IMR-90 (cell line): ENCODE measurements at regions not wholly inside any gene's neighbourhood (a gene's known extent, or its start where the extent isn't known, plus 50 kb on each side); places are given as distances from the start of the nearest gene placed in this dataset.

ENCODE experiments used
- ATAC-seq: fragments of 200-7000 bp; cut with Tn5 transposase; 2 replicates; pipeline ENCODE4 v1.9.1; 2020; ENCODE audit warnings: low read depth, mild to moderate bottlenecking, moderate library complexity
- BruUV-seq: library from RNA; stranded (reverse); fragments of 400-500 nt; replicated peaks from 2 replicates; lab custom pipeline; 2021; lab: Mats Ljungman, UMichigan
- CTCF ChIA-PET: fragments of 300-600 bp; formaldehyde crosslinking; extraction: SDS; loops from one replicate; lab custom pipeline; 2021; ENCODE audit warnings: antibody characterized with exemption; lab: Yijun Ruan, JAX
- POLR2A ChIA-PET: fragments of 300-600 bp; sonication (Branson Sonifier 250); formaldehyde crosslinking; loops from one replicate; lab custom pipeline; 2022; ENCODE audit warnings: antibody characterized with exemption; ENCODE audit not compliant: unreplicated experiment; lab: Charles Lee
- DNase-seq: peaks from one replicate; pipeline ENCODE4 v3.0.0; 2013
- H2AFZ ChIP-seq: replicated peaks from 2 replicates; pipeline ENCODE3; 2013; ENCODE audit warnings: low read length, mild to moderate bottlenecking; ENCODE audit not compliant: poor library complexity
- H2AK5ac ChIP-seq: 2 replicates; pipeline ENCODE4 v1.6.1; 2013; ENCODE audit warnings: low read depth, low read length, inconsistent platforms
- H2AK9ac ChIP-seq: replicated peaks from 2 replicates; pipeline ENCODE3; 2013; ENCODE audit warnings: mild to moderate bottlenecking, low read depth, low read length, moderate library complexity; ENCODE audit not compliant: poor library complexity
- H2BK120ac ChIP-seq: 2 replicates; pipeline ENCODE4 v1.6.1; 2013; ENCODE audit warnings: low read depth, low read length, inconsistent platforms
- H2BK15ac ChIP-seq: 3 replicates; pipeline ENCODE4 v1.6.1; 2013; ENCODE audit warnings: low read depth, low read length, inconsistent platforms
- H2BK20ac ChIP-seq: 2 replicates; pipeline ENCODE4 v1.6.1; 2013; ENCODE audit warnings: low read depth, mild to moderate bottlenecking, inconsistent platforms, low read length, moderate library complexity
- H2BK5ac ChIP-seq: 2 replicates; pipeline ENCODE4 v1.6.1; 2013; ENCODE audit warnings: mild to moderate bottlenecking, low read depth, low read length, inconsistent platforms; ENCODE audit not compliant: poor library complexity, severe bottlenecking
- H3K14ac ChIP-seq: replicated peaks from 2 replicates; pipeline ENCODE4 v1.6.1; 2013; ENCODE audit warnings: low read depth, low read length, inconsistent platforms
- H3K18ac ChIP-seq: 2 replicates; pipeline ENCODE4 v1.6.1; 2013; ENCODE audit warnings: low read depth, low read length, control low read depth
- H3K23ac ChIP-seq: 2 replicates; pipeline ENCODE4 v1.6.1; 2013; ENCODE audit warnings: low read depth, low read length, inconsistent platforms
- H3K27ac ChIP-seq: 2 replicates; pipeline ENCODE4 v1.5.1; 2013; ENCODE audit warnings: mild to moderate bottlenecking, control low read depth, low read length; ENCODE audit not compliant: insufficient read depth
- H3K27me3 ChIP-seq: 2 replicates; pipeline ENCODE4 v1.6.1; 2013; ENCODE audit warnings: low read length; ENCODE audit not compliant: control insufficient read depth, insufficient read depth
- H3K36me3 ChIP-seq: 2 replicates; pipeline ENCODE4 v1.6.1; 2013; ENCODE audit warnings: low read length, mixed read lengths; ENCODE audit not compliant: control insufficient read depth, insufficient read depth
- H3K4ac ChIP-seq: 2 replicates; pipeline ENCODE4 v1.6.1; 2013; ENCODE audit warnings: low read depth, low read length, inconsistent platforms
- H3K4me1 ChIP-seq: 2 replicates; pipeline ENCODE4 v1.6.1; 2013; ENCODE audit warnings: low read length, mixed read lengths; ENCODE audit not compliant: control insufficient read depth, insufficient read depth
- H3K4me2 ChIP-seq: 2 replicates; pipeline ENCODE4 v1.6.1; 2013; ENCODE audit warnings: low read depth, mild to moderate bottlenecking, control low read depth, low read length, moderate library complexity
- H3K4me3 ChIP-seq: 2 replicates; pipeline ENCODE4 v1.5.1; 2013; ENCODE audit warnings: low read depth, mild to moderate bottlenecking, control low read depth, low read length, moderate library complexity; ENCODE audit not compliant: insufficient read depth
- H3K56ac ChIP-seq: 2 replicates; pipeline ENCODE4 v1.6.1; 2013; ENCODE audit warnings: low read length, inconsistent platforms; ENCODE audit not compliant: insufficient read depth; ENCODE audit errors: extremely low read depth
- H3K79me1 ChIP-seq, 2 experiments: 2 replicates each; pipeline ENCODE4 v1.6.1; 2013; ENCODE audit warnings: low read length in 2 of 2, inconsistent platforms in 1 of 2, low read depth in 1 of 2
- H3K9ac ChIP-seq: 2 replicates; pipeline ENCODE4 v1.6.1; 2013; ENCODE audit warnings: low read depth, low read length, control low read depth
- H3K9me1 ChIP-seq: 2 replicates; pipeline ENCODE4 v1.6.1; 2013; ENCODE audit warnings: low read length, inconsistent platforms; ENCODE audit not compliant: insufficient read depth
- H3K9me3 ChIP-seq: 2 replicates; pipeline ENCODE4 v1.6.1; 2013; ENCODE audit warnings: low read length; ENCODE audit not compliant: control insufficient read depth, insufficient read depth
- H4K20me1 ChIP-seq: 2 replicates; pipeline ENCODE4 v1.6.1; 2013; ENCODE audit warnings: low read length, inconsistent platforms; ENCODE audit not compliant: insufficient read depth
- H4K5ac ChIP-seq: 2 replicates; pipeline ENCODE4 v1.6.1; 2013; ENCODE audit warnings: mild to moderate bottlenecking, low read depth, low read length, control low read depth
- H4K8ac ChIP-seq, 2 experiments: 2 replicates each; pipeline ENCODE4 v1.6.1; 2013; ENCODE audit warnings: low read depth in 2 of 2, low read length in 2 of 2, control low read depth in 1 of 2, inconsistent platforms in 1 of 2
- H4K91ac ChIP-seq: 2 replicates; pipeline ENCODE4 v1.6.1; 2013; ENCODE audit warnings: low read depth, low read length, inconsistent platforms; ENCODE audit not compliant: insufficient read depth
- BHLHE40 ChIP-seq: fragments of 150-350 bp; IDR thresholded peaks from 2 replicates; pipeline ENCODE4 v1.6.1; 2016; ENCODE audit warnings: mild to moderate bottlenecking, low read depth, low read length
- CEBPB ChIP-seq: IDR thresholded peaks from 2 replicates; pipeline ENCODE4 v1.6.1; 2012; ENCODE audit warnings: low read depth, low read length, improper control_type of control experiment
- CHD1 ChIP-seq: IDR thresholded peaks from 2 replicates; pipeline ENCODE4 v1.6.1; 2012; ENCODE audit warnings: low read depth, low read length, improper control_type of control experiment
- FOS ChIP-seq: fragments of 150-350 bp; IDR thresholded peaks from 2 replicates; pipeline ENCODE4 v1.6.1; 2016; ENCODE audit warnings: low read depth, low read length
- MAFK ChIP-seq: IDR thresholded peaks from 2 replicates; pipeline ENCODE4 v1.6.1; 2012; ENCODE audit warnings: low read depth, low read length, improper control_type of control experiment
- MAZ ChIP-seq: IDR thresholded peaks from 2 replicates; pipeline ENCODE4 v1.6.1; 2012; ENCODE audit warnings: low read depth, mild to moderate bottlenecking, low read length, improper control_type of control experiment, moderate library complexity, borderline replicate concordance
- MXI1 ChIP-seq: IDR thresholded peaks from 2 replicates; pipeline ENCODE4 v1.6.1; 2012; ENCODE audit warnings: low read depth, mild to moderate bottlenecking, low read length, moderate library complexity, borderline replicate concordance
- NFE2L2 ChIP-seq: fragments of 150-350 bp; IDR thresholded peaks from 2 replicates; pipeline ENCODE4 v1.6.1; 2016; ENCODE audit warnings: low read depth, mild to moderate bottlenecking, low read length
- POLR2A ChIP-seq: IDR thresholded peaks from 2 replicates; pipeline ENCODE4 v1.6.1; 2012; ENCODE audit warnings: mild to moderate bottlenecking, low read depth, low read length
- RAD21 ChIP-seq: IDR thresholded peaks from 2 replicates; pipeline ENCODE4 v1.6.1; 2012; ENCODE audit warnings: low read length, improper control_type of control experiment
- RCOR1 ChIP-seq: IDR thresholded peaks from 2 replicates; pipeline ENCODE4 v1.6.1; 2012; ENCODE audit warnings: mild to moderate bottlenecking, low read length, improper control_type of control experiment; ENCODE audit not compliant: insufficient replicate concordance
- RFX5 ChIP-seq: IDR thresholded peaks from 2 replicates; pipeline ENCODE4 v1.8.0; 2012; ENCODE audit warnings: low read depth, mild to moderate bottlenecking, low read length, moderate library complexity
- SMC3 ChIP-seq: fragments of 150-350 bp; IDR thresholded peaks from 2 replicates; pipeline ENCODE4 v1.6.1; 2016; ENCODE audit warnings: low read depth, mild to moderate bottlenecking, antibody characterized with exemption, low read length, moderate library complexity
- WGBS, 2 experiments: methylation state at CpG; one replicate each; pipeline versions ENCODE4 v1.1.5 to v1.1.7; 2013; ENCODE audit warnings: missing lambda C conversion rate in 2 of 2; ENCODE audit not compliant: insufficient read length in 1 of 2; ENCODE audit errors: extremely low coverage in 2 of 2; 5-methylcytosine and 5-hydroxymethylcytosine counted together
- dilution Hi-C: fragments of 300-500 bp; cut with HindIII; formaldehyde crosslinking; loops from one replicate; pipeline ENCODE4 v1.14.3; 2018; ENCODE audit warnings: low sequenced_read_pairs; ENCODE audit not compliant: unreplicated experiment
- in situ Hi-C: fragments of 300-500 bp; cut with MboI; formaldehyde crosslinking; loops from 3 replicates; pipeline ENCODE4 v1.14.3; 2019; ENCODE audit warnings: low sequenced_read_pairs, inconsistent platforms, mixed read lengths
- intact Hi-C: fragments of 100-400 bp; cut with micrococcal nuclease; formaldehyde crosslinking; loops from 2 replicates; pipeline ENCODE4 v1.10.0; 2022
- TF ChIP-seq, protein P1 (sequence below): fragments of 150-350 bp; IDR thresholded peaks from 2 replicates; pipeline ENCODE4 v1.6.1; 2016; ENCODE audit warnings: low read depth, mild to moderate bottlenecking, low read length, moderate library complexity, borderline replicate concordance
- TF ChIP-seq, protein P2 (sequence below): conservative IDR thresholded peaks from 2 replicates; pipeline ENCODE4 v1.5.1; 2012; ENCODE audit warnings: mild to moderate bottlenecking, low read depth, low read length, improper control_type of control experiment

DNA sequence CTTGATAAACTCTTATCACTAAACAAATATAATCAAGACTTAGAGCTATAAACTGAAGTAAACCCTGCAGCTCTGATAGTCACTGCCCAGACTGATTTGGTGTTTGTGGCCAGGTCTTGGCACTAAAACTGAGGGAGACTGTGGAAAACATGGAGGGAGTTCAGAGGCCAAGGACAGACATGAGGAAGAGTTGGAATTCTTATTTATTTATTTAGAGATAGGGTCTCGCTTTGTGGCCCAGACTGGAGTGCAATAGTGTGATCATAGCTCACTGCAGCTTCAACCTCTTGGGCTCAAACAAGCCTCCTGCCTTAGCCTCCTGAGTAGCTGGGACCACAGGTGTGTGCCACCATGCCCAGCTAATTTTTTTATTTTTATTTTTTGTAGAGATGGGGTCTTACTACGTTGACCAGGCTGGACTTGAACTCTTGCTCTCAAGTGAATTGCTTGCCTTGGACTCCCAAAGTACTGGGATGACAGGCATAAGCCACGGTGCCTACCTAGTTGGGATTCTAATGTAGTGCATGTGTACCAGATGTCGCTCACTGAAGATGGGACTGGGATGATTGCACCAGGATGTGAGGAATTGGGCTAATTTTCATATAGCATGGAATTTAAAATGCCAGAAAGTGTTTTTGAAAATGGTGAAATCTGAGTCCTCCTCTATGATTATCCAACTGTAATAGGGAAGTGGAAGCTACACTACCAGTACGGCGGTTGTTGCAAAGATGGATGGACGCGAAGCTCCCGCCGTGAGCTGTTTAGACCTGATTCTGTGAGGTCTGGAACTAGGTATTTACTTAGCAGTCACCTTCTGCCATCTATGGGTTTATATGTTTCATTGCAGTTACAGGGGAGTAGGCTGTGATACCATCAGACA, 52.7 kb upstream of the CTLA4 start:
- no peak overlapping the region for H3K14ac ChIP-seq
- H2AK9ac ChIP-seq, result no peak overlapping the region
- no peak overlapping the region for H4K5ac ChIP-seq
- H3K27me3 ChIP-seq, result peaks cover 20% of the 10 kb centered on the region
- no peaks in the 10 kb centered on the region for H3K36me3 ChIP-seq
- ChIA-PET CTCF (interaction anchor here (0.5 to 1.6 kb wide), 16 partner anchors 8 to 581 kb away, joined by 3 to 7 read pairs (median 4); no protein-coding TSS in a partner anchor), POLR2A (no interaction called here)
- no peak overlapping the region for H3K4me3 ChIP-seq
- H3K18ac ChIP-seq, result no peak overlapping the region
- in situ Hi-C loops, result loop anchor here (5.0 to 25.0 kb wide), 2 partner anchors 323 to 578 kb away; partner anchors contain the start of gene CYP20A1
- no peak overlapping the region for H3K9ac ChIP-seq
- dilution Hi-C loops, result loop anchor here (25.0 kb wide), 1 partner anchor 303 kb away; no protein-coding TSS in a partner anchor
- peaks cover 10% of the 10 kb centered on the region for H3K9me1 ChIP-seq
- peaks cover 6% of the 10 kb centered on the region for H3K4me1 ChIP-seq
- H2BK5ac ChIP-seq, result no peak overlapping the region
- peak overlapping the region; percentile 59; the same call in 1 of the 2 replicates for H2BK20ac ChIP-seq
- peak overlapping the region; percentile 39 for H2AFZ ChIP-seq
- DNase-seq (peak; percentile 82), ATAC-seq (peak; percentile 95)
- H4K8ac ChIP-seq, result peak overlapping the region in 1 of 2 experiments; percentile 11; a peak in 1 of 4 replicates
- H2AK5ac ChIP-seq, result peak overlapping the region; percentile 52
- no peaks in the 10 kb centered on the region for H3K9me3 ChIP-seq
- H2BK15ac ChIP-seq, result no peak overlapping the region; the same call in 2 of the 3 replicates
- H3K27ac ChIP-seq, result no peak overlapping the region
- intact Hi-C loops, result loop anchor here (1.0 to 10.0 kb wide), 8 partner anchors 92 to 576 kb away; partner anchors contain the start of genes ABI2 and CYP20A1
- no TSS peak for BruUV-seq
- no peaks in the 10 kb centered on the region for H3K79me1 ChIP-seq
- no peak overlapping the region for H3K23ac ChIP-seq
- H2BK120ac ChIP-seq, result peak overlapping the region; percentile 56
- H3K4me2 ChIP-seq, result peak overlapping the region; percentile 76
- peak overlapping the region; percentile 27; the same call in 1 of the 2 replicates for H4K91ac ChIP-seq
- no peaks in the 10 kb centered on the region for H4K20me1 ChIP-seq
- no peak overlapping the region for H3K56ac ChIP-seq
- no peak overlapping the region for H3K4ac ChIP-seq
- 100% methylated on average over 1 of the region's 10 CpGs; no CpG with 5 or more reads in 1 of the 2 experiments for WGBS, 2 experiments
- no peak for TF ChIP-seq RCOR1
- TF ChIP-seq, protein P1, sequence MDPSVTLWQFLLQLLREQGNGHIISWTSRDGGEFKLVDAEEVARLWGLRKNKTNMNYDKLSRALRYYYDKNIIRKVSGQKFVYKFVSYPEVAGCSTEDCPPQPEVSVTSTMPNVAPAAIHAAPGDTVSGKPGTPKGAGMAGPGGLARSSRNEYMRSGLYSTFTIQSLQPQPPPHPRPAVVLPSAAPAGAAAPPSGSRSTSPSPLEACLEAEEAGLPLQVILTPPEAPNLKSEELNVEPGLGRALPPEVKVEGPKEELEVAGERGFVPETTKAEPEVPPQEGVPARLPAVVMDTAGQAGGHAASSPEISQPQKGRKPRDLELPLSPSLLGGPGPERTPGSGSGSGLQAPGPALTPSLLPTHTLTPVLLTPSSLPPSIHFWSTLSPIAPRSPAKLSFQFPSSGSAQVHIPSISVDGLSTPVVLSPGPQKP, result no peak
- TF ChIP-seq BHLHE40, result no peak
- TF ChIP-seq RAD21, result peak; percentile 96
- TF ChIP-seq NFE2L2, result no peak
- no peak for TF ChIP-seq MAZ
- no peak for TF ChIP-seq MAFK
- 0 out of 2 replicates have a peak, but pooled peaks have one; percentile 0 for TF ChIP-seq CEBPB
- no peak for TF ChIP-seq FOS
- TF ChIP-seq, protein P2, sequence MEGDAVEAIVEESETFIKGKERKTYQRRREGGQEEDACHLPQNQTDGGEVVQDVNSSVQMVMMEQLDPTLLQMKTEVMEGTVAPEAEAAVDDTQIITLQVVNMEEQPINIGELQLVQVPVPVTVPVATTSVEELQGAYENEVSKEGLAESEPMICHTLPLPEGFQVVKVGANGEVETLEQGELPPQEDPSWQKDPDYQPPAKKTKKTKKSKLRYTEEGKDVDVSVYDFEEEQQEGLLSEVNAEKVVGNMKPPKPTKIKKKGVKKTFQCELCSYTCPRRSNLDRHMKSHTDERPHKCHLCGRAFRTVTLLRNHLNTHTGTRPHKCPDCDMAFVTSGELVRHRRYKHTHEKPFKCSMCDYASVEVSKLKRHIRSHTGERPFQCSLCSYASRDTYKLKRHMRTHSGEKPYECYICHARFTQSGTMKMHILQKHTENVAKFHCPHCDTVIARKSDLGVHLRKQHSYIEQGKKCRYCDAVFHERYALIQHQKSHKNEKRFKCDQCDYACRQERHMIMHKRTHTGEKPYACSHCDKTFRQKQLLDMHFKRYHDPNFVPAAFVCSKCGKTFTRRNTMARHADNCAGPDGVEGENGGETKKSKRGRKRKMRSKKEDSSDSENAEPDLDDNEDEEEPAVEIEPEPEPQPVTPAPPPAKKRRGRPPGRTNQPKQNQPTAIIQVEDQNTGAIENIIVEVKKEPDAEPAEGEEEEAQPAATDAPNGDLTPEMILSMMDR, result peak; percentile 90
- no peak for TF ChIP-seq MXI1
- no peak for TF ChIP-seq CHD1
- TF ChIP-seq SMC3, result peak; percentile 89
- TF ChIP-seq RFX5, result no peak
- peak; percentile 43; the same call in 1 of the 2 replicates for TF ChIP-seq POLR2A
